Fibroblast of gingiva (primary cell): ENCODE measurements at regions not wholly inside any gene's neighbourhood (a gene's known extent, or its start where the extent isn't known, plus 50 kb on each side); places are given as distances from the start of the nearest gene placed in this dataset.
"Not testable (repeated sequence)": the region's sequence is repeated elsewhere in the genome, so short reads cannot be mapped to it uniquely, and the experiment has no call there.

Experiments
- DNase-seq: peaks from one replicate; pipeline ENCODE4 v3.0.0-alpha.2; 2011; ENCODE audit warnings: low read depth

DNA sequence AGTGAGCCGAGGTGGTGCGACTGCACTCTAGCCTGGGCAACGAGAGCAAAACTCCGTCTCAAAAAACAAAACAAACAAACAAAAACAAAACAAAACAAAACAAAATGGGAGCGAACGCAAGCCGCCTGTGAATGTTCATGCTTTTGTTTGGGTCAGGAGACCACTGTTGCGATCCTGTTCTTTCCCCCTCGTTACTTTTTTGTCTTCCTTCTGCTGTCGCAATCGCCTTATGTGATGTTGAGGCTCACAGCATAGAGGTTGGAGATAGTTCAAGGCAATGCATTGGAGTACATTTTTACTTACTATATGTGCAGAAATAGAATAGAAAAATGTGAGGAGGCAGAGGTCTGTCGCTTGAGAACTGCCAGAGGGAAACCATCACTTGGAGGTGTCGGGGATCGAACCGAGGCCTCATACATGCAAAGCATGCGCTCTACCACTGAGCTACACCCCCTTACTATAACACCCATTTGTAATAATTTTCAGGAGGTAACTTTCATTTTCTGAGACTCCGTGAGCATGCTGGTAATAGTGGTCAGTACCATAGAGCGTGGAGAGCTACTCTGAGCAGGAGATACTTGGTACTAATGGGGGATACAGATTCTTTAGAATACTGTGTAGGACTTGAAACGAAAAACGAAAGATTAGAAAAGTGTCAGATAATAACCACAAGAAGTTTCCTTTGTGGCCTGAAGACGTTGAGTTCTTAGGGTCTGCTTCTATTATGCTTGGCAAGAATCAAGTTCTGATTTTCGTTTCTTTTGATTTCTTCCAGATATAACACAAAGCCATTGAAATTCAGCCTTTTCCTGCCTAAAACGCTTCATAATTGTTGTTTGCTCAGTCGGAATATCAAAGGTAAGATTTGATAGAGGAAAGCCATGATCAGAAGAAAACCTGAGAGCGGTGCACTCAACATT is 121.1 kb downstream of the TRIM27 start:
- peak; percentile 37 for DNase-seq

DNA sequence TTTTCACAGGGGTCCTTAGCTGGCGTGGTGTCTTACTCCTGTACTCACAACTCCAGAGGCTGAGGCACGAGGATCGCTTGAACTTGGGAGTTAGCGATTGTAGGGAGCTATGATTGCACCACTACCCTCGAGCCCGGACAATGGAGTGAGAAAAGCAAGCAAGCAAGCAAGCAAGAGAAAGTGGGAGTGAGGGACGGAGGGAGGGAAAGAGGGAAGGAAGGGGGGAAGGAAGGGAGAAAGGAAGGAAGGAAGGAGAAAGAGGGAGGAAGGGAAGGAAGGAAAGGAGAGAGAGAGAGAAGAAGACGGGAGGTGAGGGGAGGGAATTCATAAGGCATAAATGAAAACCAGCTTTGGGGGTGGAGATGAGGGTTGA is 120.5 kb downstream of the TRIM27 start:
- DNase-seq = no peak

DNA sequence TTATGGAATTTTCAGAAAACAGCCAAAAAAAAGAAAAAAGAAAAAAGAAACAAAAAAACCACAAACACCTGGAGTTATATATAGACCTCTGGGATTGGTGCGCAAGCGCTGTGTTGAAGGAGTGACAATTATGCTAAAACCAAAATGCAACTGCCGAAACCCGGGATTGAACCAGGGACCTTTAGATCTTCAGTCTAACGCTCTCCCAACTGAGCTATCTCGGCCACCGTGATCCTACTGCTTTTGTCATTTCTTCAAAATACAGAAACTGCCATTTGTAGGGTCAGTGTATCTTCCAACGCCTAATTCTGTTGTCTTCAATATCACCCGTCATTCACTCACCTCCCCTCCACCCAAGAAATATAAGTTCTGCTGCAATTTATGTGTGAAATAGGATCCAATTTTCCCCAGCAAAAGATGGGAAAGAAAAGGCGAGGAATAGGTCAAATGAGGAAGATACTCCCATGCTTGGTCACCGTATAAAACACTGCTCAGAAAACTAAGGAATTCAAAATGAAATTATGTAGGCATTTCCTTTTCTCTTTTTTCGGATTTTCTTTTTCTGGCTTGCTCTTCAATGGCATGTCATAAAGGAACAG is 116.0 kb downstream of the TRIM27 start:
- DNase-seq = peak; percentile 42

DNA sequence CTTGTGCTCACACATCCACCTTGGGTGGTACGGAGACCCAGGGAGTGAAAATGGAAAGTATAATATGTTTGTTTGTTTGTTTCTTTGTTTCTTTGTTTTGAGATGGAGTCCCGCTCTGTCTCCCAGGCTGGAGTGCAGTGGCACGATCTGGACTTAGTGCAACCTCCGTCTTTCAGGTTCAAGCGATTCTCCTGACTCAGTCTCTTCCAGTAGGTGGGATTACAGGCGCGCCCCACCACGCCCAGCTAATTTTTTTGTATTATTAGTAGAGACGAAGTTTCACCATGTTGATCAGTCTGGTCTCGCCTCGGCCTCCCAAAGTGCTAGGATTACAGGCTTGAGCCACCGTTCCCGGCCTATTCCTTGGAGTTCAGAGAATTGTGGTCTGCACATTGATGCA is 115.4 kb downstream of the TRIM27 start:
- DNase-seq = no peak

DNA sequence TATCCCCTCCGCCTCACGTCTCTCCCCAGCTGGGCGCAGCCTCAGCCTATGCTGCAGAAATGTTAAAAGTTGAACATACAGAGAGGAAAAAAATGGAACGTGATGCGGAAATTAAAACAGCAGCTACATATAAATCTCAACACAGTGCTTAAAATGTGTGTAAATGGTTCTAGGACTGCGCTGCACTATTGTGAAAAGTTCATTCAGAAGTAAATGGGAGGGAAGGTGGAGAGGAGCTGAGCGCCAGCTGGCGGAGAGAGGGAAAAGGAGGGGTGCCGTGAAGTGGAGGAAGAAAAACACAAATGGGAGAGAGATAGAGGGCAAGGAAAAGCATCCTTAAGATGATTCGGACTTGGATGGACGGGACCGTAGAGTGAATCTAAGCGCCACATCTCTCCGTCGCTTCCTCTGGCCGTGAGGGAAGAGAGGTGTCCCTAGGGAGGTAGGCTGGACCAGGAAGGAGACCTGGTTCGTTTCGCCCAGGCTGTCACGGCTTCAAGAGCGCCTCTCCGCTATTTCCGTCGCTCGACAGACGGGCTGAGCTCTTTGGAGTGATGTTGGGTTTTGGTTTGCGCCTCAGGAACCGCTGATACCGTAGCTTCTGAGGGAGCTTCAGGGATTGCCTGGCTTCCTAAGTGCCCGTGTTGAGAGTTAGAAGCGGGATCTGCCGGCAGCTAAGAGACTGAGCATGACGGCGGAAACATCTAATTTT is 113.7 kb downstream of the TRIM27 start:
- no peak for DNase-seq

DNA sequence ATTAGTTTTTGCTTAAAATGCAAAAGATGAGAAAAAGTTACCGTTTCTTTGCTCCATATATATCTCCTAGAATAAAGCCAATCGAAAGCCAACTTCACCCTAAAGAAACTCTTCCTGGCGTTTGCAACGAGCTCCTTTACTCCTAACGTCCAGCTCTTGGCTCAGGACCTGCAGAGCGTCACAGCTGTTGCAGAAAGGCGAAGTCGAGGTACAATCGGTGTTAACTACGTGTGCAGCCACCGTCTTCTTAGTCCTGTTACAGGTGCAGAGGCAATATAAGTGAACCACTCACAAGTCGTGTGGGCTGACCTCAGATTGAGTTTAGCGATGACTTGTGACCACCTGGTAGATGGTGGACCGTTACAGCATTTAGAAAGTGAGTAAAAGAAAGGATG is 113.1 kb downstream of the TRIM27 start:
- DNase-seq = no peak

DNA sequence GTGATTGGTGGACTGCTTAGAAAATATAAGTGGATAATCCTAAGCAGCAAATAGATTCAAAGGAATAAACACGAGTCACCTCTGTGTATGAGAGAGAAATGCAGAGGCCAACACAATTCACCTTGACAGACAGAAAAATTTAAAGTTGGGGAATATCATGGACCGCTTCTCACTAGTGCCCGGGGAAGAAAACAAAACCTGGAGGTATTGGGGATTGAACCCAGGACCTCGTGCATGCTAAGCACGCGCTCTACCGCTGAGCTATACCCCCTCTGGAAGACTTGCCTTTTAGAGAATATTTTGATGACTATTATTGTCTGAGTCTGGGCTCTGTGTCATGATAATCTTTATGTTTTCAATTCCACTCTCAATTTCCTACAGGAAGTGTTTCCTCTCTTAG is 111.9 kb downstream of the TRIM27 start:
- no peak for DNase-seq

DNA sequence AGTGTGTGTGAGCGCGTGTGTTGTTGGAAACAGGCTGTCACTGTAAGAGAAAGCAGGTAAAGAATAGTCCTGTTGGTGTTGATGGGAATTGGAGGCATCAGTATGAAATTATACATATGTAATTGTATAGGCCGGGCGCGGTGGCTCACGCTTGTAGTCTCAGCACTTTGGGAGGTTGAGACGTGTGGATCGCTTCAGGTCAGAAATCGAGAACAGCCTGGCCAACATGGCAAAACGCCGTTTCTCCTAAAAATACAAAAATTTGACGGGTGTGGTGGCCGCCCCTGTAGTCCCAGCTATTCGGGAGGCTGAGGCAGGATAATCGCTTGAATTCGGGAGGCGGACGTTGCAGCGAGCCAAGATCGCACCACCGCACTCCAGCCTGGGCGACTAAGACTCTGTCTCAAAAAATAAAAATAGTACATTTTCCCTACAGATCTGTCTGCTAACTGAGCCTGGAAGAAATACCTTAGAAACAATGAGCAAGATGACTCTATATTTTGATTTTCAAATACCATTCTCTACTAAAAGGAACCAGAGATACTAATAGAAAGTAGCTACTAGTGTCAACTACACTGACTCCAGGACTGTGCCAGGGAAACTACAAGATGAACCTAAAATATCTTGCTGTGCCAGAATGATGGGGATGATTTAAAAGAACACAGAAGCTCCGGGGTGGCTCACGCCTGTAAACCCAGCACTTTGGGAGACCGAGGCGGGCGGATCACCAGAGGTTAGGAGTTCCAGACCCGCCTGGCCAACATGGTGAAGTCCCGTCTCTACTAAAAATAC is 110.8 kb downstream of the TRIM27 start:
- DNase-seq = no peak

DNA sequence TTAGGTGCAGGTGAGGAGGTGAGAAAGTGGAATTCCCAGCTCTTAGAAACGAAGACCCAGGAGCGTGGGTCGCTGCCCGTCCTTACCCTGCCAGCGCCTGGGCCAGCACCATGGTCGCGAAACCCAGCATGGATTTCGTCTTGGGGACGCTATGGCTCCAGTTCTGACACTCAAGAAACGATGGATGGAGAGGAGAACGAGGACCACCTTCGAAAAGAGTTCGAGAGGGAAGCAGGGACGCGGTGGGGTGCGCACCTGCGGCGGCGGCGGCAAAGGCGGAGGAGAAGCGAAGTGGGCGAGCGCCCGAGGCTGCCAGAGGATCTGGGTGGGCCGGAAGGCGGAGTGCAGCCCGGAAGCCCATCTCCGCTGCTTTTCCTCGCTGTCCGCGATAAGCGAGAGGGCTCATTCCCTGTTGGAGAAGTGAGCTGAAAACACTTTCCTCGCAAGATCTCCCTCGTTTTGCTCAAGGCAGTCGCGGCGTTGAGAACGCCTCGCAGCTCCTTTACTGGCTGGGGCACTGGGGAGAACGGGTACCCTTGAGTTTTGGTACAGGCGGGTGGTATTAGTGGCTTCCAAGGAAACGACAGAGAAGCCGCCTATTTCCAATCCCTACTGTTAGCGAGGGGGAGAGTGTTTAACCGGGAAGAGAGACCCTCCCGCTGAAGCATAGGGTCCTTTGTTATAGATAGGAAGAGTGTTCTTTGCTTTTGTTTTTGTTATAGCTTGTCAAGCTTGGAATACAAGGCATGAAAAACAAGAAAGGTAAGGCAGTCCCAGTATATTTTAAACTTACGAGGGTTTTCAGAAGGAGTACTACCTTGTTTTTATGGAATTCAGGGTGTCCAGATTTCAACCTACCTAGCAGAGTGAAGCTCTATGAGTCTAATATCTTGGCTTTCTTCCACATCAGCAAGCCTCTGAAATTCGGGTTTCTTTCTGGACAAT is 109.5 kb downstream of the TRIM27 start:
- no peak for DNase-seq

DNA sequence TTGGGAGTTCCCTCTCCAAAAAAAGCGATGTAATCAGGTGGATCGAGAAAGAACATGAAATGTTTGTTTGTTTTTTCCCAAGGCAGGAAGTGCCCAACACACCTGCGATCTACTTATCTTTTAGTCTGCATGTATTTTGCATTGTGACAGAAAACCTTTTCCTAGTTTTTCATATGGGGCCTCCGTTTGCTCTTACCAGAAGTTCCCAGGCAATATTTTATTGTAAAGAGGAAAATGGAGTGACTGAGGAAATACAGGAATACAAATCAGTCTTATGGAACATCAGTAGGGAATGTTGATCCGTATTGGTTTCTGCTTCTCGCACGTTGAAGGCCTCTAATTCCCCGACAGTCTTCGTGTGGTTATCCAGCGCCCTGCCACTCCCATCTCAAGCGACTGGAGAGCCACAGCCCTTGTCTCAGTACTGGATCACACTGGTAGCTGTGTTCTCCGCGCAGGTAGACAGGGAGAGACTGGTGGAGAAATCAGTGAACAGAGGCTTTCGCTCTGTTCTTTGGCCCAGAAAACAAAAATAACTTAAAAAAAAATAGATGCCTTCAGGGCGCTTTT is 107.4 kb downstream of the TRIM27 start:
- DNase-seq = no peak

DNA sequence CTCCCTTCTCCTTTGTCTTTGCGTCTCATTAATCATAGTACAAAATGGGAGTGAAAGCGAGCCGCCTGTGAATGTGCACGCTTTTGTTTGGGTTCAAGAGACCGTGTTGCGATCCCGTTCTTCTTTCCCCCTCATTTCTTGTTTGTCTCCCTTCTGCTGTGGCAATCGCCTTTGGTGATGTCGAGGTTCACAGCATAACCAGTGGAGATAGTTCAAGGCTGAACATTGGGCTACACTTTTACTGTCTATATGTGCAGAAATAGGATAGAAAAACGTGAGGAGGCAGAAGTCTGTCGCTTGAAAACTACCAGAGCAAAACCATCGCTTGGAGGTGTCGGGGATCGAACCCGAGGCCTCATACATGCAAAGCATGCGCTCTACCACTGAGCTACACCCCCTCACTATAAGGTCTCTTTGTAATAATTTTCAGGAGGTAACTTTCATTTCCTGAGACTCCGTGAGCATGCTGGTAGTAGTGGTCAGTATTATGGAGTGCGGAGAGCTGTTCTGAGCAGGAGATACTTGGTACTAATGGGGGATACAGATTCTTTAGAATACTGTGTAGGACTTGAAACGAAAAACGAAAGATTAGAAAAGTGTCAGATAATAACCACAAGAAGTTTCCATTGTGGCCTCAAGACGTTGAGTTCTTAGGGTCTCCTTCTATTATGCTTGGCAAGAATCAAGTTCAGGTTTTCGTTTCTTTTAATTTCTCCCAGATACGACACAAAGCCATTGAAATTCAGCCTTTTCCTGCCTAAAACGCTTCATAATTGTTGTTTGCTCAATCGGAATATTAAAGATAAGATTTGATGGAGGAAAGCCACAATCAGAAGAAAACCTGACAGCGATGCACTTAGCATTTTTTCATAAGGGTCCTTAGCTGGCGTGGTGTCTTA is 106.6 kb downstream of the TRIM27 start:
- peak; percentile 65 for DNase-seq

DNA sequence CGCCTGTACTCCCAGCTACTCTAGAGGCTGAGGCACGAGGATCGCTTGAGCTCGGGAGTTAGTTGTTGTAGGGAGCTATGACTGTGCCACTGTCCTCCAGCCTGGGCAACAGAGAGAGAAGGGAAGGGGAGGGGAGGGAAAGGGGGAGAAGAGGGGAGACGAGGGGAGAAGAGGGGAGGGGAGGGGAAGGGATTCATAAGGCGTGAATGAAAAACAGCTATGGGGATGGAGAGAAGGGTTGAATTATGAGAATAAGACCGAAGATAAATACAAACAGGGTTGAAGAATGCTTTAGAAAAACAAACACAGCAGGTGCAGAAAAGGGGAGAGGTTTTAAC is 106.0 kb downstream of the TRIM27 start:
- DNase-seq = no peak

DNA sequence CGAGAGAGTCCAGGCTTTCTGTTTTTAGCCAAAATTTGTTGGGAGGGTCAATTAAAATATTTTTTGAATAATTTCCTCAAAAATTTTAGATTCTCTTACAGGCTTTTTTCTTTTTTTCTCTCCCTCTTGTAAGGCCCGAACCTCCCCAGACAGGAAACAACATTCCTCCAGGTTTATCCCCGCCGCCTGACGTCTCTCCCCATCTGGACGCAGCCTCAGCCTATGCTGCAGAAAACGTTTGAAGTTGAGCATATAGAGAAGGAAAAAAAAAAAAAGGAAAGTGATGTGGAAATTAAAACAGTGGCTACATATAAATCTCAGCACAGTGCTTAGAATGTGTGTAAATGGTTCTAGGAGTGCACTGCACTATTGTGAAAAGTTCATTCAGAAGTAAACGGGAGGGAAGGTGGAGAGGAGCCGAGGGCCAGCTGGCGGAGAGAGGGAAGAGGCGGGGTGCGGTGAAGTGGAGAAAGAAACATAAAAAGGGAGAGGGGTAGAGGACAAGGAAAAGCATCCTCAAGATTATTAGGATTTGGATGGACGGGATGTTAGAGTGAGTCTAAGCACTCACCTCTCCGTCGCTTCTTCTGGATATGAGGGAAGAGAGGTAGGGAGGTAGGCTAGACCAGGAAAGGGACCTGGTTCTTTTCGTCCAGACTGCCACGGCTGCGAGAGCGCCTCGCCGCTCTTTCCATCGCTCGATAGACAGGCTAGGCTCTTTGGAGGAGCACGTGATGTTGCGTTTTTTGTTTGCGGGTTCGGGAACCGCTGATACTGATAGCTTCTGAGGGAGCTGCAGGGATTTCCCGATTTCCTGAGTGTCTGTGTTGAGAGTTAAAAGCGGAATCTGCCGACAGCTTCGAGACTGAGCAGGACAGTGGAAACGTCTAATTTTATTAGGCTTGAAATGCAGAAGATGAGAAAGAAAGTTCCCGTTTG is 98.7 kb downstream of the TRIM27 start:
- DNase-seq = no peak

DNA sequence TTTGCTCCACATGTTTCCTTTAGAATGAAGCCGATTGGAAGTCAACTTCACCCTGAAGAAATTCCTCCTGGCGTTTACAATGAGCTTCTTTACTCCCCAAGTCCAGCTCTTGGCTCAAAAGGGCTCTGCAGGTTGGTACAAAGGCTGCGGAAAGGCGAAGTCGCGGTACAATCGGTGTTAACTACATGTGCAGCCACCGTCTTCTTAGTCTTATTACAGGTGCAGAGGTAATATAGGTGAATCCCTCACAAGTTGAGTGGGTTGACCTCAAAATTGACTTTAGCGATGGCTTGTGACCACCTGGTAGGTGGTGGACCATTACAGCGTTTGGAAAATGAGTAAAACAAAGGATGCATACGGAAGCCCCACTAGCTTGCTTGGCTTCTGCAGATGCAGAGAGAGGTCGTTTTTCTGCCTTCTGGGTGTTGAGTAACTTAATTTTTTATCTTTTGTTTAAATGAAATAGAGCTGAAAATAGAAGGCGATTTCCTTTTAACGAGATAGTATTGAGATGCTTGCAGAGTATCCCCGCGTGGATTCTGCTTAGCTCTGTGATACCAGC is 98.0 kb downstream of the TRIM27 start:
- no peak for DNase-seq

DNA sequence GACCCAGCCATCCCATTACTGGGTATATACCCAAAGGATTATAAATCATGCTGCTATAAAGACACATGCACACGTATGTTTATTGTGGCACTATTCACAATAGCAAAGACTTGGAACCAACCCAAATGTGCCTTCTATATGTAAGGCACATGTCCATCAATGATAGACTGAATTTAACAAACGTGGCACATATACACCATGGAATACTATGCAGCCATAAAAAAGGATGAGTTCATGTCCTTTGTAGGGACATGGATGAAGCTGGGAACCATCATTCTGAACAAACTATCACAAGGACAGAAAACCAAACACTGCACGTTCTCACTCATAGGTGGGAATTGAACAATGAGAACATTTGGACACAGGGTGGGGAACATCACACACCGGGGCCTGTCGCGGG is 92.1 kb downstream of the TRIM27 start:
- DNase-seq = not testable (repeated sequence)

DNA sequence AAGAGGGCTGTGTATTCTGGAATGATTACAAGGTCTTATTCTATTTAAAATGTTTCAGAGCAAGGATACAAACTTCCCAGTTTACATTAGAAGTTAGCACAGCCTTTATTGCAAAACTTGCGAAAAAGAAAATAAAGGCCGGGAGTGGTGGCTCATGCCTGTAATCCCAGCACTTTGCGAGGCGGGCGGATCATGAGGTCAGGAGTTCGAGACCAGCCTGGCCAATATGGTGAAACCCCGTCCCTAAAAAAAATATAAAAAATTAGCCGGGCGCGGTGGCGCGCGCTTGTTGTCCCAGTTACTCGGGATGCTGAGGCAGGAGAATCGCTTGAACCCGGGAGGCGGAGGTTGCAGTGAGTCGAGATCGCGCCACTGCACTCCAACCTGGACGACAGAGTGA is 87.1 kb downstream of the TRIM27 start:
- not testable (repeated sequence) for DNase-seq

DNA sequence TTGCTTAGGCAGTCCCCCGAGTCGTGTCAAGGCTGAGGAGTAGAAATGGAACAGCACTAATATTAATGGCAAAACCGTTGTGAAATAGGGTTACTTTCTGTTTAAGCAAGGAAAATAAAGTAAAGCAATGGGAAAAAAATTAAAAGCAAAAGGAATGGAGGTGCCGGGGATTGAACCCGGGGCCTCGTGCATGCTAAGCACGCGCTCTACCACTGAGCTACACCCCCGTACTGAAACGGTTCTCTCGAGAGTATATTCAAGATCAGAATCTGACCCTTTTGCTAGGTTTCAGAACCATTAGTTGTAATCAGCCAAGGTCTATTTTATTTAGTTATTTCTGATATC is 85.5 kb downstream of the TRIM27 start:
- peak; percentile 69 for DNase-seq

DNA sequence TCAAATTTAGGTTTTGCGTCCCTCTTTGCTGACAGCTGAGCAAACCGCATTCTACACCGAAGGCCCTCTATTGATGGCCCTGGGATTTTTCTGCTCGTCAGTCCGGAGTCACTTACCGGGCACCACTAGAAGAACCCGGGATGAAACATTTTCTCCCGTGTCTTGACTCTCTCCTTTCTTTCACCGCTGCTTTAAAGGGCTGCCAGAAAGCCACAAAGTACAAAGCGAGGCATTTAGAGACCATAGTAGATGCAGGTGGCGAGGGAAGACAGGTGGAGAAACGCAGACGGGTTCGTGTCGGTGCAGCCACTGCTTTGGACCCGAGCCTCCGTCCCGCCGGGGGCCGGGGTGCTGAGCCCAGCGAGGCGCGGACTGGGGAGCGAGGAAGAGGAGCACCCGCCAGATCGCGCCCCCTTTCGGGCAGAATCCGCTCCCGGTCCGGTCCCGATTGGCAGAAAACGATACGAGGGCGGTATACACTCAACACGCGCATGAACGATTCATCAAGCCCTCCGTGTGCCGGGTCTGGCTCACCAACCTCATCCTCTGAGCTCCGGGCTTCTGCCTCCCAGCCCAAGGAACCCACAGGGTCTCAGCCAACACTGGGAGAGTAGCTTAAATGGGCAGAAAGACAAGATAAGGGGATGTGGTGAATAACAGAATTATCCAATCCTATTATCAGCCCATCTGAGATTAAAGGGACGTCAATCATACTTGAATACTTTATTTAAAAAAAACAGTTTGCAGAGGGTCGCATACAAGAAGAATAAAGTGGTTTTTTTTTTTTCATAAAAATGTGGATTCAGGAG is 84.9 kb downstream of the TRIM27 start:
- DNase-seq = peak; percentile 69
